HuH-7.5 (cell line): ENCODE measurements at regions not wholly inside any gene's neighbourhood (a gene's known extent, or its start where the extent isn't known, plus 50 kb on each side); places are given as distances from the start of the nearest gene placed in this dataset.
"Not testable (repeated sequence)": the region's sequence is repeated elsewhere in the genome, so short reads cannot be mapped to it uniquely, and the experiment has no call there.

Experiments used
- DNase-seq: peaks from one replicate; pipeline ENCODE4 v3.0.0; 2011; ENCODE audit warnings: low spot score

GRCh38 chr2:75894170-75894569 lies 183.5 kb upstream of the GCFC2 start:
- DNase-seq, result no peak

- no peak for DNase-seq
Observed at GRCh38 chr2:75892490-75892889, 181.8 kb upstream of the GCFC2 start.

DNA sequence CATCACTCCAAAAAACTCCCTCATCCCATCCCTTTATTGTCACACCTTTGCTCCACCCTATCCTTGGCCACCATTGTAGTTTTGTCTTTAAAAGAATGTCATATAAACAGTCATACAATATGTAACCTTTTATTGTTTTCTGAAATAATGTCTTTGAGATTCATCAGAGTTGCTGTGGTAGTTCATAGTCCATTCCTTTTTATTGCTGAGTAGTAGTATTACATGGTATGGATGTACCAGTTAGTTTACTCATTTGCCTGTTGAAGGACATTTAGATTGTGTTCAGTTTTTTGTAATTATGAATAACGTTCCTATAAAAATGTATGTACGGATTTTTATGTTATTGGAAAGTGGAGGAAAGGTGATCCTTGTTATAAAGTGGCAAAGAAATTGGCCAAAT lies 171.8 kb upstream of the GCFC2 start:
- DNase-seq, result no peak

DNA sequence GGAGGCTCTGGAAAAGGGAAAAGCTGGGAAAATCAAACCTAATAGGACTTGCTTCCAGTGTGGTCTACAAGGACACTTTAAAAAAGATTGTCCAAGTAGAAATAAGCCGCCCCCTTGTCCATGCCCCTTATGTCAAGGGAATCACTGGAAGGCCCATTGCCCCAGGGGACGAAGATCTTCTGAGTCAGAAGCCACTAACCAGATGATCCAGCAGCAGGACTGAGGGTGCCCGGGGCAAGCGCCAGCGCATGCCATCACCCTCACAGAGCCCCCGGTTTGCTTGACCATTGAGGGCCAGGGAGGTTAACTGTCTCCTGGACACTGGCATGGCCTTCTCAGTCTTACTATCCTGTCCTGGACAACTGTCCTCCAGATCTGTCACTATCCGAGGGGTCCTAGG lies 164.9 kb upstream of the GCFC2 start:
- not testable (repeated sequence) for DNase-seq

- not testable (repeated sequence) for DNase-seq
Observed at GRCh38 chr2:75871762-75872614, 161.3 kb upstream of the GCFC2 start.

GRCh38 chr2:75870651-75871137 lies 160.0 kb upstream of the GCFC2 start:
- no peak for DNase-seq

DNA sequence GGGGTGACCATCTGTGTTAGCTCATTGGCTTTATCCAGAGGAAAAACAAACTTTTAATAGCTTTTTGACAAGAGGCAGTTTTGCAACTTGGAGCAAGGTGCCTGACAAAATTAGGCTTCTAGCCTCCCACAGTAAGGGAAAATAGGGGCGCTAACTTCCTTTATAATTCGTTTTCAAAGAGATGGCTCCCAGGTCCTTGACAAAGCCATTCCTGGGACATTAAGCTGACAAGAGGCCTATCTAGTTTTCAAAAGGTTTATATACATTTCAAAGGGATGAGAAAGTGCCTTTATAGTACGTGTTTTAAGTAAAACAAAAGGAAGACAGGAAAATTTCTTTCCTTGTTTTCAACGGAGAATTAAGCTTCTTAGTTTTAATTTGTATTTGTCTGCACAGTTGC lies 159.4 kb upstream of the GCFC2 start:
- DNase-seq, result no peak

GRCh38 chr2:75865702-75866101 lies 155.0 kb upstream of the GCFC2 start:
- no peak for DNase-seq

GRCh38 chr2:75865083-75865482 lies 154.4 kb upstream of the GCFC2 start:
- no peak for DNase-seq

DNA sequence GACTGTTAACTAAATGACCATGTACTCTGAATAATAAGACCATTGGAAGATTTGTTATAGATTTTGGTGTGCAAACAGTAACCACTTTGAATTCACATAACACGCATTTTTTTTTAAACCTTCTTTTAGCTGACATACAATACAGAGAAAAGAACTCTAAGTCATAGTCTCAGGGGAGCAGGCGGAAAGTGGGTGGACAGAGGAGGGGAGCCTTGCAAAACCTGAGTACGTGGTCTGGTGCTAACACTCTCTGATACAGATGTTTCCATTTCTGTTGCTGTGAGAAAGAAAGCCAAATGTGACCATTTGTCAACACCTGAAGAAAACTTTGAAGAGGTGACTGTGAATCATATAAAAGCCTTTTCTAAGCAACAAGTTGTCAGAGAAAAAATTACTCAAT lies 151.8 kb upstream of the GCFC2 start:
- DNase-seq, result no peak

DNA sequence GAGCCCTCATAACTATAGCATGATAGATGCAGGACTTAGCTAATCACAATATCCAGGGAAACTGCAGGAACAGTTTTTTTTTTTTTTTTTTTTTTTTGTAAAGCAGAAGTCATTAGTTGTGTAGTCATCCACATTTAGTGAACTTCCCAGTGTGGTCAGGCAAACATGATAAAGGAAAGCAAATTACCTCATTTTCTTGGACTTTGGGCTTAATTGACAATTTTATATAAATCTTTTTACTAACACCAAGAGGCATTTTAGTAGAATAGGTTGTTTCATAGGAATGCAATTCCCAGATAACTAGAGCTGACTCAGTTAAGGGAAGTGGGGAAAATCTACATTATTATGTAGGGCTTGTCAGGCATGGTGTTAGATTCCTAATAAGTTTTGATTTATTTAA lies 142.7 kb upstream of the GCFC2 start:
- DNase-seq, result no peak

GRCh38 chr2:75852639-75853038 lies 141.9 kb upstream of the GCFC2 start:
- DNase-seq, result no peak

DNA sequence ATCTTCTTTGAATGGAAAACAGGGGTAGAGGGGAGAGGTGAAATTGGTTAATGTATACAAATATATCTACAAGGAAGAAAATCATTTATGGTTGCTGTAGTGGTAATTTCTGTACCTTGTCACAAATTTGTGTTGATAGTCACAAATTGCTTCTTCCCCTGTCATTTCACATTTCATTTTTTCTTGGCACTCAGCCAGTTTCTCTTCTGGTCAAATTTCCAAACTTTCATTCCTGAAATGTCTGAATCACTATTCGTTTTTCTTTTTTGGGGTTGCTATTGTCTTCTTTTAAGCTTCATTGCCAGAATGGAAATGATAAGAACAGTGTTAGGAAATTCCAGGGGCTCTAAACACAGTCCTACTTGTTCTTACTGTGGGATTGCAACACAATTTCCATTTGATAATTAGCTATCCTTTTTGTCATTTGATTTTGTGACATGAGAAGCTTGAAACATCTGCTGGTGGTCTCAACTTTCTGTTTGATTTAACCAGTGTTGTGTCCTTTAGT lies 136.0 kb upstream of the GCFC2 start:
- no peak for DNase-seq

DNA sequence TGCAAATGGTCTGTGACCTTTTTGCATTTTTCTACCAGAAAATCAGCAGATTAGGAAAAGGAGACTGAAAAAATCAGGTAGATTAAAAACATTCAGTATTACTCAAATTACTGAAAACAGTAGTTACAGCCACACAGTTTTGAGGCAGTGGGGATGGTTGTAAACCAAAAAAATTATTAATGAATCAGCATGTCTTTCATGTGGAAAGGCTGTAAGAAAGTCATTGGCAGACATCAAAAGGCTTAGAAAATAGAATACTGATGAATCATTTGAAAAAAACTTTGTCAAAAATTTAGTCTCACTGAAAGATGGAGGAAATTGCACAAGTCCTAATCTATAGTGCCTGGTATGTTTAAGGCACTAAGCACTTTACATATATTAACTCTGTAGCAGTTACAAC lies 133.9 kb upstream of the GCFC2 start:
- no peak for DNase-seq

DNA sequence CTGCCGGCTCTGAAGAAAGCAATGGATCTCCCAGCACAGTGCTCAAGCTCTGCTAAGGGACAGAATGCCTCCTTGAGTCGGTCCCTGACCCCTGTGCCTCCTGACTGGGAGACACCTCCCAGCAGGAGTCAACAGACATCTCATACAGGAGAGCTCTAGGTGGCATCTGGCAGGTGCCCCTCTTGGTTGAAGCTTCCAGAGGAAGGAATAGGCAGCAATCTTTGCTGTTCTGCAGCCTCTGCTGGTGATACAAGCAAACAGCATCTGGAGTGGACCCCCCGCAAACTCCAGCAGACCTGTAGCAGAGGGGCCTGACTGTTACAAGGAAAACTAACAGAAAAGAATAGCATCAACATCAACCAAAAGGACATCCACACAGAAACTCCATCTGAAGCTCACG lies 123.9 kb upstream of the GCFC2 start:
- DNase-seq, result not testable (repeated sequence)

DNA sequence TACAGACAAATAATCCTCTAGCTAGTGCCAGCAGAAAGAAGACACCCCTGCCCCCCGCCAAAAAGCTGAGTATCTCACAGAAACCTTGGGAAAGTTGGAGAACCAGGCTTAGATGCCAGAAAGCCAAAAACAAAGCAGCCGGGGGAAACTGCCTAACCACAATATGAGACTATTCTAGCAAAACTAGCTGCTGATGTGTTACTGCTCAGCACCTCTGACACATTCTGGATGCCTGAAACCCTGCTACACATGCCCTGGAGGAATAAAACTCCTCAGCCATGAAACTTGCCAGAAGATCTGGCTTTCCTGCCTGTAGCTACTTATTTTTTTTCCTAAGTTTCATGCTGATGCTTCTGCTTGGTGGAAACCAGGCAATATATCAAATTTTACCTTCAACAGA lies 122.7 kb upstream of the GCFC2 start:
- DNase-seq, result no peak

DNA sequence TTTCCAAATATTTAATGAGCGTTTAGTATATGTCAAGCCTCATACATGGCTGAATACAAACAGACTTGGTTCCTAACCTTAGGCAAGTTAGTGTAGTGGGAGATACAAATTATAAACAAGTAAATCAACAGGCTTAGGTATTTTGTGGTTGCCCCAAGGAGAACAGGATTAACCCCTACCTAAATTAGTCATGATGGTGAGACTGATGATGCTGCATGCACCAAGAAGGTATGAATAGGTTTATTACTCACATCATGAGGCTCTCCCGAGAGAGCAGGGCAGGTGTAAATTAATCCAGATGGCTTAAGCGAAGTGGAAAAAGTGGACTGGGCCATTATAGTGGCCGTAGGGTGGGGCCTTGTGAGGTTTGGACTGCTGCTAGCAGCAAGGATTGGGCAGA lies 118.1 kb upstream of the GCFC2 start:
- DNase-seq, result no peak

DNA sequence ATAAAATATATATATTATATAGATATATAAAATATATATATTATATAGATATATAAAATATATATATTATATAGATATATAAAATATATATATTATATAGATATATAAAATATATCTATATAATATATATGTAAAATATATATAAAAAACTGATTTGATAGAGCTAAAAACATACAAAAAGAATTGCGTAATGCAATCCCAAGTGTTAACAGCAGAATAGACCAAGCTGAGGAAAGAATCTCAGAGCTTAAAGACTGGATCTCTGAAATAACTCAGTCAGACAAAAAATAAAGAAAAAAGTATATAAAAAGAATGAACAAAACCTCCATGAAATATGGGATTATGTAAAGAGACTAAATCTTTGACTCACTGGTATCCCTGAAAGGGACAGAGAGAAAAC lies 112.8 kb upstream of the GCFC2 start:
- DNase-seq, result not testable (repeated sequence)

- no peak for DNase-seq
Observed at GRCh38 chr2:75822336-75822735, 111.6 kb upstream of the GCFC2 start.

GRCh38 chr2:75820693-75821092 lies 110.0 kb upstream of the GCFC2 start:
- DNase-seq, result no peak

DNA sequence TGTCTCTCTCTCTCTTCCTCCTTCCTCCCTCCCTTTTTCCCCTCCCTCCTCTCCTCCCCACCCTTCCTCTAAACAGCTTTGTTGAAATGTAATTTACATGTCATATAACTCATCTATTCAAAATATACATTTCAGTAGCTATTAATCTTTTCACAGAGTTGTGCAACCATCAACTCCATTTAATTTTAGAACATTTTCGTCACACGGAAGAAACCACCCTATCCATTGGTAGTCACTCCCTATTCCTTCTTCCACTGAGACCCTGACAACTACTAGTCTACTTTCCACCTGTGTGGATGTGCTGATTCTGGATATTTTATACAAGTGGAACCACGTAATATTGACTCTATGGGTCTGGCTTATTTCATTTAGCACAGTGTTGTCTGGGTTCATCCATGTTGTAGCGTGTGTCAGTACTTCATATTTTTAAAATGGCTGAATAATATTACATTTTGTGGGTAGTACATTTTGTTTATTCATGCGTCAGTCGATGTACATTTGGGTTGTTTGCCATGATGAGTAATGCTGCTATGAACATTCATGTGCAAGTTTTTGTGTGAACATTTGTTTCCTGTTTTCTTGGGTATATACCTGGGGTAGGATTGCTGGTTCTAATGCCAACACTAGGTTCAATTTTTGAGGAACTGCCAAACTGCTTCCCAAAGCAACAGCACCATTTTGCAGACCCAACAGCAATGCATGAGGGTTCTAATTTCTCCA lies 100.1 kb upstream of the GCFC2 start:
- no peak for DNase-seq

DNA sequence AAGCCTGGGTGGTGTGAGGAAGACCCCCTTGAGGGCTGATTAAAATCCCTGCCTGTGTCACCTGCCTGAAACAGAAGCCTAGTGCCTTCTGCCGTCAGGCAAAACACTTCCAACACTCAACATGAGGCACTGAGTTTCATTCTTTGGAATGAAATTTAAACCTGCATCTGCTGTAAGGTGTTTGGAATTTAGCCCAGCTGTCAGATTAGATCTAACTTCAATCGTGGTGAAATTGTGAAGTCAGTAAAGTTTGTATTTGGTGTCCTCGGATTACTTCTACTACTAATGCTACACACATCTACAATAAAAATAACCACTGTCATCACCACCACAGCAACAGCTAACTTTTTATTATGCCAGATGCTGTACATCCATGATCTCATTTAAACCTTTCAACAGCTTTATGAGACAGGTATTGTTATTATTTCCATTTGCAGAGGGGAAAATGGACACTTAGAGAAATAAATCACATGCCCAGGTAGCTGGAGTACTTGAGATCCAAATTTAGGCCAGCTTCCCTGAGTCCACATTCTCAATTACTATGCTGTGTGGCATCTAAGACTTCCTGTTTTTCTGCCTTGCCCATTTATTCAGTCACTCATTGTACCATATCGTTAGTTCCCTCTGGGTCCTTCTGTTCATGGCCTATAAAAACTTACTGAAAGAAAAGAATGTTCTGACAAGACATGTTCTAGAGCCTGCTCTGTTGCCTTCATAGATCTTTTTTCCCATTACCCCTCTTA lies 98.2 kb upstream of the GCFC2 start:
- DNase-seq, result no peak

DNA sequence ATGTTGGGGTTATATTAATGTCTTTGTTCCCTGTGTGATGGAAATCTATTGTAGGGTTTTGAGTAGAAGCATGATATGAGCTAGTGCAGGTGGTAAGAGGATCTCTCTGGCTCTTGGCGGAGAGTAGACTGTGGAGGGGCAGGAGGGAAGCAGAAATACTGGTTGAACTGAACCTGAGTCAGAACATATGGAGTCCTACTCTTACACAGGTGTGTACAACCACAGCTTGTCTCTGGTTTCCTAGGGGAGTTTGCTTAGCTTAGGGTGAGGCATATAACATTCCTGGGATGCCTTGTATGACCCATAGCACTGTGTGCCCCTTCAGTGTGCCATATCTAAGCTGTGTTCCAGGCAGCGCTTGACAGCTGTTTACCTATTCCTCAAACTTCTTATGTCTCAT lies 97.3 kb upstream of the GCFC2 start:
- no peak for DNase-seq
